Epidermal melanocyte (primary cell): ENCODE measurements at regions not wholly inside any gene's neighbourhood (a gene's known extent, or its start where the extent isn't known, plus 50 kb on each side); places are given as distances from the start of the nearest gene placed in this dataset.

Experiments
- DNase-seq: peaks from one replicate; pipeline ENCODE4 v3.0.0; 2011; ENCODE audit warnings: low spot score; ENCODE audit not compliant: insufficient read length

DNA sequence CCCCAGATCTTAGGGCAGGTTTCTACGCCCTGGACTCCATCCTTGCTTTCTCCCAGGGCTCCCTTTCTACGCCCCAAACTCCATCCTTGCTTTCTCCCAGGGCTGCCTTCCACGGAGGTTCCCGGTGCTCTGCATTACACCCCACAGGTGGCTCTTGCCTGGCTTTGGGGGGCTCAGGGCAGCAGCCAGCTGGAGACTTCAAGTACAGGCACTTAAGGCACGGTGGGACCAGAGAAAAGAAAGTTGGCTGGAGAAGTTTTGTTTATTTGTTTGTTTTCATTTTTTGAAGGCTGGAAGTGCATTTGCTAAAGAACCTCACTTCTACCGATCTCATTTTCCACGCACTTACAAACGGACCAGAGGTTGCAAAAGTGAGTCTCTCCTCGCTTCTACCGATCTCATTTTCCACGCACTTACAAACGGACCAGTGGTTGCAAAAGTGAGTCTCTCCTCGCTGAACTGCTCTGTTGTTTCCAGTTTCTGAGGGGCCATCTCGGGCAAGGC is 103.8 kb upstream of the MED13L start:
- DNase-seq: no peak

GRCh38 chr12:116381744-116382685 is 104.5 kb upstream of the MED13L start:
- DNase-seq: peak; percentile 54

GRCh38 chr12:116382686-116383530 is 105.4 kb upstream of the MED13L start:
- DNase-seq: peak; percentile 27

- DNase-seq: no peak
Measured at GRCh38 chr12:116384175-116384574, 106.7 kb upstream of the MED13L start.

- no peak for DNase-seq
Measured at GRCh38 chr12:116384691-116385485, 107.4 kb upstream of the MED13L start.

DNA sequence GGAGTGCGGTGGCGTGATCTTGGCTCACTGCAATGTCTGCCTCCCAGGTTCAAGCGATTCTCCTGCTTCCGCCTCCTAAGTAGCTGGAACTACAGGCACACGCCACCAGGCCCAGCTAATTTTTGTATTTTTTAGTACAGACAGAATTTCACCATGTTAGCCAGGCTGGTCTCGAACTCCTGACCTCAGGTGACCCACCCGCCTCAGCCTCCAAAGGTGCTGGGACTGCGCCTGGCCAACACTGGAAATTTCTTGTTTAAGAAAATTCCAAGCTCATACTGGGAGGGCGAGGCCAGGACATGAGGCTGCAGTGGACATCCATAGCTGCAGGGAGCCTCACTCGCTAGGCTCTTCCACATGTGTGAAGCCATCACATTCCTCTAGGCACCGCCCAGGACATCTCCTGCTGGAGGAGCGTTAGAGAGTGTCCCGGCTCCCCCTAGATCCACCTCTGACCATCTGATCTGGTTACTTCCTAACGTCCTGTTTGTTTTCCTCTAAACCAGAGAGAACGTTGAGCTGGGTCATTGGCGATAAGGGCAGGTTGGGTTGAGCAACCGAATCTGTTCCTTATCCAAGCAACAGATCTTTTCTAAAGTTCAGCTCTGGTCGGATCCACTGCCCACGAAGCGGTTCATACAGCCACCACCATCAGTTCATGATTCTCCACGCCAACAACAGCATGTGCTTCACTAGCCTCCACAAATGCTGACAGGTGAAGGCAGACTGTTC is 108.2 kb upstream of the MED13L start:
- DNase-seq: no peak

- no peak for DNase-seq
Measured at GRCh38 chr12:116389326-116389725, 111.8 kb upstream of the MED13L start.

DNA sequence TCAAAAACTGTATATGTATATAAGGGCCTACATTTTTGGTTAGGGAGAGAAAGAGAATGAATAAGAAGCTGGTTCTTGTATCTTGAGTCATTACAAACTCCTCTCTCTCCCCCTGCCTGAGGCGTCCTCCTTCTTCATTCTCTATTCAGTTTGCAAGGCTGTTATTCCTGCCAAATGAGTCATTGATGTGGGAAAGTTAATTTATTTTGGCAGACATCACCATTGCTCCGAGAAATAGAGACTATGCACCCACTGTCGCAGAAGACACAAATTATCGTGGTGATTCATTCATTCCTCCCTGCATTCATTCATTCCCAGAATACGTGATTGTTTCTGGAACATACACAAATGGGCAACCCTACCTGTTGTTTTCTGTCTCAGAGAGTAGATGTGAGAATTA is 112.5 kb upstream of the MED13L start:
- DNase-seq: peak; percentile 87

DNA sequence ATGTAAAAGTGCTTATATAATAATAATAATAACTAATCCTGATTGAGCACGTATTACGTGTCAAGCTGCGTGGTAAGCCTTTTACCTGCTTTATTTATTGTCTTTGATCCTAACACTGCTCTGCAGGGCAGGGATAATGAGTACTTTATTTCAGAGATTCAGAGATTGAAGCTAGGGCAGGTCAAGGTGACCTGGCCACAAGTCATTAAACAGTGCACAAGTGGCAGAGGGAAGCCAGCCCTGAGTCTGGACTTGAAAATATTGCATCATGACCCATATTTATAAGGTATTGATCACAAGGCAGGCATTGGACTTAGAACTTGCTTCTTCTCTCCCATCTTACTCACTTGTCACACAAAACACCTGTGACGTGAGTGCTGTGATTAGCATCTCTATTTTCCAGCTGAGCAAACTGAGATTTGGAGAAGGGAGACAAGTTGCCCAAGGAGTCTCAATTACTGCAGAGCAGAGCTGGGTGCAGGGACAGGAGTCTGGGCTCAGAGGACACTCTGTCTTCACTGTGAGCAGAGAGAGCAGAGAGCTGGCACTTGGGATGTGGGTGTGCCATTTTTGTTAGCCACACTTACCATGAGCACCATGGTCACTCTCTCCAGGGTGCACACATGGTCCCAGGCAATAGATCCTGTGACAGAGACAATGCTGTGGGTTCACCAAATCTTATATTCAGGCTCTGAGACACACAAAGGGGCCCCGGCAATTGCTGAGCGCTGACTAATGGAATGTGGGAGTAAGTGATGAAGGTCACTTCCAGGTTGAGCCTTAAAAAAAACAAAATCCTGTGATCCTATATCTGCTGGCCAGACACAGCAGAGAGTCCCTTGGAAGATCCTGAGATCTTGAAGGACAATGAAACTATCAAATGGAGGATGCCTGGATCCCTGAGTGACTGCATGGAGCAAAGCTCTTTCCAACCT is 113.2 kb upstream of the MED13L start:
- DNase-seq: no peak

DNA sequence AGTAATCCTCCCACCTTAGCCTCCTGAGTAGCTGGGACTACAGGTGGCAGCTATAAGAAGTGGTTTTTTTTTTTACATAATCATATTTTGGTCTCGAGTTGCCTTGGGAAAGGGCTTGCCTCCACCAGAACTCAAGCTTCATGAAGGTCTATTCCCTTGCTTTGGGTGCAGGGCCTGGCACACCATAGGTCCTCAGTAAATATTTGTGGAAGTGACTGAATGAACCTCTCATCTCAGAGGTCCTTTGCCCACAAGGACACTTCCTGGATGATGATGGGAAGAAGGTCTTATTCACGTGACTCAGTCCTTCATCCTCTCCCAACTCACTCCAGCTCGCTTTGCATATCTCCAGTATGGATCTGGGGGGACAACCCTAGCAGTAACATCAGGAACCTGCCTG is 114.0 kb upstream of the MED13L start:
- no peak for DNase-seq

DNA sequence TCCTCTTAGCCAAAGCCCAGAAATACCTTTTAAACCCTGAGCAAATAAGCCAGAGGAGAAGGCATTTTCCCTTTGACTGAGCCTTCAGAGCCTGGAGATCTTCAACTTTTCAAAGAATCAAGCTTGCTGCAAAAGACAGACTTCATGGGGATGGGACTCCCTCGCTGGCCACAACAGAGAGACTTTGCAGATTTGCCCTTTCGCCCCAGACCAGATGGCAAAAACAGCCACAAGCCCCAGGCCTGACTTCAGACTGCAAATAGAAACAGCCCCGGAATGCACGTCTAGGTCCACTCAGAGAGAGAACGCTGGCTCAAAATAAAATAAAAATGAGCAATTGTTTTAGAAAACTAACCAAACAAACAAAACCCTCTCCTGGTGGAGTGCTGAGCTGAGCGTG is 114.6 kb upstream of the MED13L start:
- DNase-seq: no peak

DNA sequence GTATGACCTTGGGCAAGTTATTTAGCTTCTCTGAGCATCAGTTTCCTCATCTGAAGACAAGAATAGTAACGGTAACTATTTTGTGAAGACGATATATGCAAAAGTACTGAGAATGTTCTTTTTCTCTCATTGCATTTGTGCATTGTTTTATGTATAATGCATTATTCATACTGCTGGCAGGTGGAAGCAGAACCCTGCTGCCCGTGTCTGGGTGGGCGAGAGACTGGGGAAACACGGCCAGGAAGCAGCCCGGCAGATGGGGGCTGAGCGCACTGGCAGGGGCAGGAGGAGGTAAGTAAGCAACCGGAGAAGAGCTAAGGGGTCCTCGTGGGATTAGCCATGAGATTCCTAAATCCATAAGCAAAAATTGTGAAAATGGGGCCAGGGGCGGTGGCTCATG is 115.8 kb upstream of the MED13L start:
- no peak for DNase-seq

GRCh38 chr12:116393859-116394650 is 116.6 kb upstream of the MED13L start:
- no peak for DNase-seq

GRCh38 chr12:116395396-116395795 is 117.9 kb upstream of the MED13L start:
- DNase-seq: no peak

- DNase-seq: no peak
Measured at GRCh38 chr12:116397148-116397547, 119.7 kb upstream of the MED13L start.

DNA sequence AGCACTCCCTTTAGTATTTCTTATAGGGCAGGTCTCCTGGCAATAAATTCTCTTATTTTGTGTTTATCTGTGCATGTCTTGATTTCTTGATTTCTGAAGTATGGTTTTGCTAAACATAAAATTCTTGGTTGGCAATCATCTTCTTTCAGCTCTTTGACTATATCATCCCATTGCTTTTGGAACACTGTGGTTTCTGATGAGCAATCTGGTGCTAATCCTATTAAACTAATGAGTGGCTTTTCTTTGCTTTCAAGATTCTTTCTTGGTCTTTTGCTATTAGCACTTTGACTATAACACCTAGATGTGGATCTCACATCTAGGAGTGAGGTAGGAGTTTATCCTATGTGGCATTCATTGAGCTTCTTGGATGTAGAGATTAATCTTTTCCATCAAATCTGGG is 120.7 kb upstream of the MED13L start:
- DNase-seq: no peak

- no peak for DNase-seq
Measured at GRCh38 chr12:116399055-116399454, 121.6 kb upstream of the MED13L start.

GRCh38 chr12:116400636-116401372 is 123.3 kb upstream of the MED13L start:
- no peak for DNase-seq
